Left renal pelvis (tissue), 4 donors: ENCODE measurements at regions not wholly inside any gene's neighbourhood (a gene's known extent, or its start where the extent isn't known, plus 50 kb on each side); places are given as distances from the start of the nearest gene placed in this dataset.

ENCODE experiments used
- DNase-seq, 4 donors: peaks; one replicate each; pipeline ENCODE4 v3.0.0-alpha.2; 2013; ENCODE audit warnings: low read depth in 4 of 4, low spot score in 3 of 4

DNA sequence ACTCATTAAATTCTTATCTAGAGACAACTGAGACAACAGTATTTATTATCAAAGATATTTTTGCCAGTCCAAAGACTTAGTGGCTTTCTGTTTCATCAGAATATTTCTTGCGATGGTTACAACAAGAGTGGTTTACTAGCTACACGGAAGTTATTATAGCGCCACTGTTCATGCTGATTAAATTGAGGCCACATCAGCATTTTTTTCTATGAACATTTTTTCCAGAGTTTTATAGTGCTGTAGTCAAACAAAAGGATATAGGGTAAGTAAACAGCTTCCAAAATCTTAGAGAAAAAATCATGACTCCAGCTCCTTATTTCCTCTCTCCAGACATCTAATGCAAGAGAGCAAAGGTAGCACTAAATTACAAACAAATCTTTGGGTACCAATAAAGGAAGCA, 1264.4 kb downstream of the ZPLD1 start:
- no peak for DNase-seq

DNA sequence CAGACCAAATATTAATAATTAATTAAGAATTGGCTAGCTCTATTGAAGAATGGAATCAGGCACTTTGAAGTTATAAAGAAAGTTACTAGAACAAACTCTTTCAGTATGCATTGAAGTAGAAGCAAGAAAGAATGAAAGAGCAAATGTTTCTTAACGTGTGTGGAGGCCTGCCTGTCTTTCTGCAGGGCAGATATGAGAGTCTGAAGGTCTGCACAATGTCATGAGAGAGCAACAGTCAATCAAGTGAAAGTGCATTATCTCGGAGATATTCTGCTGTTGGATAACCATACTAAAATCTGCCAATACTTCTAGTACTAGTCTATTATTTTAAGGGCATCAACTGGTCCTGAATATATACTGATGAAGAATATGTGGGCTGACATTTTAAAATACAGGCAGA, 1270.8 kb downstream of the ZPLD1 start:
- no peak for DNase-seq

DNA sequence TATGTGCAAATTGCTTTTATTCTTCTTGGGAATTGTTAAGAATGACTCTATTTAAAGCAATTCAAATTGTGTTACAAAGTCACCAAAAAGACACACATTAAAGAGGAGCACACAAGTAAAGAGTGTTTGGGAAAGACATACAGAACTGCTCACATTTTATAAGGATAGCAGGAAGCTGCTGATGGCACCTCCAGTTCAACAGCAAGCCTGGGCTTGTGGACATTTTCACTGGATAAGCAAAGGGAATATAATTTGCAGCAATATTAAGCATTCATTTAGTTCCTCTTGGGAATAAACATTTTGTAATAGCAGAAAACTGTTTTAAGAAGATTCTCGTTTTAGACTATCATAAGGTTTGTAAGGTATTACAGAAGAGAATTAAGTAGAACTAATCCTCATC, 1271.9 kb downstream of the ZPLD1 start:
- no peak for DNase-seq

DNA sequence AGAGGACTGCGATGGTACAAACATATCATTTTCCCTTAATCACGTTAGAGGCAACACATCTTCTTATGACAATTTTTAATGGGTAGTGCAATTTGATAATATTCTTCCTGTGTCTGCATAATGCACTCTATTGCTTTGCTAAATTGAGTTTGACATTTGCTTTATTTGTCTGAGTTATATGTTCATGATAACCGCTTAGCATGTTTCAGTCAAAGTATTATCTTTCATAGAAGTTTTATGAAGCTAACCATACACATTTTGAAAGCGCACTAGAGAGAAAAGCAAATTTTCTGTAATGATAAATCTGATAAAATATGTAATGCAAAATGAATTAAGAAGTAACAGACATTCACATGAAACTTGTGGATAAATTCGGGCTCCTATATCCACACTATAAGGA, 1276.9 kb downstream of the ZPLD1 start:
- DNase-seq = no peak

DNA sequence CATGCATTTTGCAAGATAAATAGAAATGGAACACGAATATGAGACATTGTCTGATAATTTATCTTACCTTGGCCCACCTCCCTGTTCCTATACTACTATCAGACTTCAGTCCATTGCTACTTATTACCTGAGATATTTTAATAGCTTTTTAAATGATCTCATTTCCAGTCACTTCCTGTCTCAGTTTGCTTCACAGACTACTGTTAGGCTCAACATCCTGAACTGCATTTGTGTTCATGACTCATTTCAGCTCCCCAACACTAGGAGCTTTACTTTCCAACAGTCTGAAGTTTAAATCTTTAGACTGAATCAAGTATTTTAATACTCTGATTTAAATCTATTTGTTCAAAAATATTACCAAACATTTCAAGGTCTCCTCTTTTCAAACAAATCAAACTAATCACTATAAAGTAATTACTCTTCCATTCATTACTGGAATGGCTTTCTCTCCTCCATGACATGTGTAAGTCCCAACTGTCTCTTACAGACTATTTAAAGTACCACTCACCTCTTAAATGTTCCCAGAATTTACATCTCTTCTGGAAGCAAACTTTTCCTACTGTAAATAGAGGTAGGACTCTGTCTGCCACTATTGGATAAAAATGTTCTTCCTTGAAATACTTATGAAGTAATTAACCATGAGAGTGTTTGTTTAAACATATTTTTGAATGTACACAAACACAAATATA, 1277.6 kb downstream of the ZPLD1 start:
- no peak for DNase-seq

DNA sequence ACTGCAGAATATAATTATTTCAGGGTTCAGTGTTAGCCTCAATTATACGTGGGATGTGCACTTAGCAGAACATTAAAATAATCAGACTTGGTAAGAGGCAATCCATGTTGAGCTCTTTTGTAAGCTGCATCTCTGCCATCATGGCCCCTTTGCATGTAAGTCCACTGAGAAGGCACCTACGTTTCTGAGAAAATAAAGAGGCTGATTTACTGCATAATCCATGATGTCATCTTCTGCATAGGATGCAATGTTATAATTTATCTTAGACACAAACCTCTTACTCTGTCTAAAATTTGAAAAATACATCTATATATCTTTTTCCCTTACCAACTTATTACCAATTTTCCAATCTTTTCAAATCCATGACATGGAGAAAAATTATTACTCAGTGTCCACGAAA, 1294.7 kb downstream of the ZPLD1 start:
- no peak for DNase-seq

DNA sequence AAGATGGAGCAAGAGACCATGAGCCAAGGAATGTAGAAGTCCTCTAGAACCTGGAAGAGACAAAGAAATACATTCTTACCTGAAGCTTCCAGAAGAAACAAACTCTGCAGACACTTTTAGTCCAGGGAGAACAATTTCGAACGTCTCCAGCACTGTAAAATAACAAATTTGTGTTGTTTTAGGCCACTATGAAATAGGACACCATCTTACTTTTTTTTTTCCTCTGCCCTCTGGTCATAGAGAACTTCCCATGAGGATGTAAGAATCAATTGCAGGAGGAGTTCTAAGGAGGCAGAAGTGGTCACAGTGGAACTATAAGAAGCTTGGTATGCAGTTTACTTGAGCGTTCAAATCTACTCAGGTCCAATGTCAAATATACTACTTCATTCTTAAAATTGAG, 1295.9 kb downstream of the ZPLD1 start:
- no peak for DNase-seq

DNA sequence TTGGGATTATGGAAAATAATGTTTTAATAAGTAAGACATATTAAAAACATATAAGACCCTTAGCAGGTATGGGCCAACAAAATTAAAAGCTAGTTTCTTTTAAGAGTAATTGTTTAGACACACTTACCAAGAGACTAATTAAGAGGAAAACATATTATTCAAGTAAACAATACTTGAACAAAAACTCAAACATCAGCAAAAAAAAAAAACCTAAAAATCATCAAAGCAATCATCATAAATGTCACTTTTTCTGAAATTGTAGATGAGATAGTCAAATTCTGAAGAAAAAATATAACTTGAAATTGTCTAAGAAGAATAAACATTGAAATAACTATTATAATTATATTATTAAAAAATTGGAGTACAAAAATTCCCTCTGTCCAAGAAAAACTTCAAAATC, 1318.2 kb downstream of the ZPLD1 start:
- DNase-seq = no peak

DNA sequence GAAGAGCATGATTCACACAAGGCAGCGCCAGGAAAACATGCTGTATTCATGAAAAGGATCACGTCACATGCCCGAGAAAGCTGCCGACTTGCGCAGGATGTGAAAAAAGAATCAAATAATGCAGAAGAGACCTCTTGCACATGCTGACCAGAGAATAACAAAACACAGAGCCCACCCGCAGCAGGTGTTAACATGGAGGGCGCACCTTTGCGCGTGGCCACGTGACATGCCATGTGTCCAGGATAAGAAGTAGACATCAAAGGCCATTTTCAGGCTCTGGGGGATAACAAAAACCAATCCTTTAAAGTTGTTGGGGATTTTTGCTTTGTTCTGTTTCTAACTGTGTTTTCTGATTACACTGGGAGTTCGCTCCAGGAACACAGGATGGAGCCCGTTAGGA, 1332.8 kb downstream of the ZPLD1 start:
- no peak for DNase-seq

DNA sequence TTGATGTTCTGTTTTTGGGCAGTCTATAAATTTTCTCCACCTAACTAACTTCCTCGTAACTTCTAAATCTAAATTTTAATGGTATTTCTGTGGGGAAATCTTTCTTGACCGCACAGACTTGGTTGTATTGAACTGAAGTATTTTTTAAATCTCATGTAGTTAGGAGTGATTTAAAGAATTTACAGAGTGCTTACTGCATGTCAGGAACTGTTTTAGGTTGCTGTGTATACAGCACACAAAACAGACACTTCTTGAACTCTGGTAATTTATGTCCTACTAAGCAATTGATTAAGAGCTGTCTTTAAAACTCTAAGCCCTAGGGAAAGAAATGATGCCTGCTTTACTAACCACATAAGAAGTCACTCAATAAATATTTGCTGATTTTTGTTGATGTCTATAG, 1350.2 kb downstream of the ZPLD1 start:
- DNase-seq = no peak

DNA sequence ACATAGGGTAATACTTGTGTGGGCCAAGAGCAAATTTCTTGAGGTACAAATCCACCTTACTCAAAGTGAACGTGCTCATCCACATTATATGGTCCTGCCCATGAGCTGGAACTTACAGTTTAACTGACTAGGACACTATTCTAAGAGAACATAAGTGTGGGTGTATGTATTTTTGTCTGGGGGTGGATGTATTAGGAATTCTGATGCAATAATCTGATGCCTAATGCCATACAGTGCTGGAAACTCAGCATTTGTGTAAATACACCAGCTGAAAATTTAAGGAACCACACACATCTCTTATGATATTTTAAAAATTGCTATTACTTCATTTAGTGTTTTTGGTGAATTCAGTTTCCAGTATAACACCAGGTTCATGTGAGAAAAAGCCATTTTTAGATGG, 1350.7 kb downstream of the ZPLD1 start:
- DNase-seq = no peak

DNA sequence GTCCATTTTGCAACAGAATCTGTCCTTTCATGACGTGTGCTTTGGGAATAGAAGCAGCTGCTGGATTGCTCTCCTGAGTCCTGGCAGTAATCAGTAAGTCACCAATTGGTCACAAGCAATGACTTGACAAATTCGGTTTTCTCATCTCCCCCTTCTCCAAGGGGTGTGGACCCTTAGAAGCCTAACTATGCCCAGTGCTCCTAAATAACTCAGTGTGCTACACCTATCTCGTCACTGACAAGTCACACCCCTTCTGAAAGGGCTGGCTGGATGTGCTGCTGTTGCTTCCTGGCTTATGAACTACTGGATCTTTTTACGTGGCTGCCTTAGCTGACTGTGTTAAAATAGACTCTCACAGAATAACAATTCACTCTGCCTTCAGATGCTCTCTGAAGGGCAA, 1351.5 kb downstream of the ZPLD1 start:
- DNase-seq = no peak

DNA sequence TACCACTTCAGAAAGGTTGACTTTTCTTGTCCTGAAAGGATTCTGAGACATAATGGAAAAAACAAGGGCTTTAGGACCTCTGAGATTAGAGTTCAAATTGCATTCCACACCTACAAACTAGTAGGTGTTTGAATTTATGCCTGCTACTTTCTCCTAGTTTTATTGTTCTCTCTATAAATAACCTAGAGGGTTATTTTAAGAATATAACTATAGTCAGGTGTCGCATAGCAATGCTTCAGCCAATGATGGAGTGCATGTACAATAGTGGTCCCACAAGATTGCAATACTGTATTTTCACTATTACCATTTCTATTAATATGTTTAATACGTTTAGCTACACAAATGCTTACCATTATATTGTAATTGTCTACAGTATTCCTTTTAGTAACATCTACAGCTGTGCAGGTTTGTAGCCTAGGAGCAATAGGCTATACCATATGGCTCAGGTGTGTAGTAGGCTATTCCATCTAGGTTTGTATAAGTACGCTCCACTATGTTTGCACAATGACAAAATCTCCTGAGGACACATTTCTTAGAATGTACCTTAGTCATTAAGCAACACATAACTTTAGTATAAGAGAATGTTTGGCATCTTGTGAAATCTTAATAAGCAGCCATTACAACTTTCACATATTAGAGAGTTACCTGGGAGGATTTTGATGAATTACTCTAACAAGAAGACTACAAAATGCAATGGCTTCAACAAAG, 1352.5 kb downstream of the ZPLD1 start:
- no peak for DNase-seq

DNA sequence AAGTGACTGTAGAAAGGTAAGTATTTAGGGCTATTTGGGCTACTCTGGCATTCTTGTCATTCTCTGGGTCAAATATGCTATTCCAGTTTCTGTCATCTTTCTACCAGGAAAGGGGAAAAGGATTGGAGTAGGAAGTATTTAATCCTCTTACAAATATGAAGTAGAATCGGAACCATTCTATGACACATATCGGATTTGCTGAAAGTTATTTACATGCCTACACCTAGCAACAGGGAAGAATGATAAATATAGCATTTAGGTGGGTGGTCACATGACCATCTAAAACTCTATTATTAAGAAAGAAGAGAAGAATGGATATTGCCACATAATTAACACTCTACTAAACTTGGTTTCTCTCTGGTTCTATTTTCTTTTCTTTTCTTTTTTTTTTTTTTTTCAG, 1353.1 kb downstream of the ZPLD1 start:
- DNase-seq = no peak

DNA sequence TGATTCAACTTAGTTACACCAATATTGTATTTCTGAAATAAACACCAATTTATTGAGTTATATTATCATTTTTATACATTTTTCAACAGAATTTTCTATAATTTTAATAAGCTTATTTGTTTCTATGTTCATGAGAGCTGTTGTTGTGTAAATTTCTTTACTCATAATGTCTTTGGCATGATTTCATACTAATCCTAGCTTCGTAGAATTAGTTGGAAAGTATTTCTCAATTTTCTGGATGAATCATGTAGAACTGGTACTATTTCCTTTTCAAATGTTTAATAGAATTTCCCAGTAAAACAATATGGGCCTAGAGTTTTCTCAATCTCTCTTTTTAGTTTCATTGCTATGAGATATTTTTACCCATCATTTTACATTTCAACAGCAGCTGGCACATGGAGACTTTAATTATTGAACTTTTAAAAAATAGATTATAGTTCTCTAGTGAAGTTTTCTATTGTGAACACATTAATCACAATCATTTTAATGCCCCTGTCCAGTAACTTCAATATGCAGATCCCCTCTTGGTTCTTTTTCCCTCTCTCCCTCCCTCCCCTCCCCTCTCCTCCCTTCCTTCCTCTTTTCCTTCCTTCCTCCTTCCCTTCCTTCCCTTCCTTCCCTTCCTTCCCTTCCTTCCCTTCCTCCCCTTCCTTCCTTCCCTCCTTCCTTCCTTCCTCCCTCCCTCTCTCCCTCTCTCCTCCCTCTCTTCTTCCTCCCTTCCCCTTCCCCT, 1357.1 kb downstream of the ZPLD1 start:
- no peak for DNase-seq

DNA sequence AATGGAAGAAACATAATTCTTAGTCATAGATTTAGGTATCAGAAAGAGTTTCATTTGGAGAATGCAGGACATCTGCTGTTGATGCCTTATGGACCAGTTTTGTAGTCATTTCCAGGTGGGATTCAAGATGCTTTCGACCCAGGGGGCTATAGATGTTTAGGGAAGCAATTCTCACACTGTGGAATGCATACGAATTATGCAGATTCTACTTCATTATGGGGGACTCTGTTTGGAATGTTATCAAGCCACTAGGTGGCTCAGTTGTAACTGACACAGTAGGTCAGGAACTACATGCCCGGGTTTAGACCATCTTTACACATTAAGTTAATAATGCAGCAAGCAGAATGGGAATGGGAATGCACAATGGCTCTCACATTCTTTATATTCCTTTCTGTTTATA, 1359.8 kb downstream of the ZPLD1 start:
- DNase-seq = no peak

DNA sequence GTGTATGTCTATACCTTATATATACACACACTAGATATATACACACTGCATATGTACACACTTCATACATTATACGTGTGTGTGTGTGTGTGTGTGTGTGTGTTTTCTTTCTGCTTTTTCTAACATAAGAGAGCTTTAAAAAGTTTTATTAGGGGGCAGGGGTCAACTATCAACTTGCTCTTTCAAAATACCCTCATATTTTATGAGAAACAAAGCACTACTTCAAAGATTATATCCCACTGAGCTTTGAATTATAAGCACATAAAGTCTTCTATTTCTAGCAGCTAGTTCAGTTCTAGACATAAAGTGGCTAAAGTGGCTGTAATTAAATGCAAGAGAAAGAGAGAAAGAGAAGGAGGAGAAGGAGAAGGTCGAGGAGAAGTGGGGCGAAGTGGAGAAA, 1361.3 kb downstream of the ZPLD1 start:
- no peak for DNase-seq

DNA sequence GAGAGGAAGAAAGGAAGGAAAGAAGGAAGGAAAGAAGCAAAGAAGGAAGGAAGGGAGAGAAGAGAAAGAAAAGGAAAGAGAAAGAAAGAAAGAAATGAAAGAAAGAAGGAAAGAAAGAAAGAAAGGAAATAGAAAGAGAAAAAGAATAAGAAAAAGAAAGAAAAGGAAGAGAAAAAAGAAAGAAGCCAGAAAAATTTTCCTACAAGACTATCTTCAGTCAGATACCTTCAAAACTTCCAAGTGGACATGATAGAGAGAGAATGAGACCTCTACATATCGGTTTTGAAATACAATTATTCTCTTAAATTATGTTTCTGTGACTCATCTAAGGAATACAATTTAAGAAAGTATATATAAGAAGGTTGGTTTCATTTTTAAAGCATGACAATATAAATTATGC, 1369.0 kb downstream of the ZPLD1 start:
- DNase-seq = no peak

DNA sequence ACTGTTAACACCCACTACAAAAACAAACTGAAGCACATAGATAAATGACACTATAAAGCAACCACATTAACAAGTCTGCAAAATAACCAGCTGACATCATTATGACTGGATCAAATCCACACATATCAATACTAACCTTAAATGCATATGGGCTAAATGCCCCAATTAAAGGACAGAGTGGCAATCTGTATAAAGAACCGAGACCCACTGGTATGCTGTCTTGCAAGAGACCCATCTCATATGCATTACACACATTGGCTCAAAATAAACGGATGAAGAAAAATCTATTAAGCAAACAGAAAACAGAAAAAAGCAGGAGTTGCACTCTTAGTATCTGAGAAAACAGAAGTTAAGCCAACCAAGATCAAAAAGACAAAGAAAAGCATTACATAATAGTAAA, 1375.4 kb downstream of the ZPLD1 start:
- DNase-seq = no peak

DNA sequence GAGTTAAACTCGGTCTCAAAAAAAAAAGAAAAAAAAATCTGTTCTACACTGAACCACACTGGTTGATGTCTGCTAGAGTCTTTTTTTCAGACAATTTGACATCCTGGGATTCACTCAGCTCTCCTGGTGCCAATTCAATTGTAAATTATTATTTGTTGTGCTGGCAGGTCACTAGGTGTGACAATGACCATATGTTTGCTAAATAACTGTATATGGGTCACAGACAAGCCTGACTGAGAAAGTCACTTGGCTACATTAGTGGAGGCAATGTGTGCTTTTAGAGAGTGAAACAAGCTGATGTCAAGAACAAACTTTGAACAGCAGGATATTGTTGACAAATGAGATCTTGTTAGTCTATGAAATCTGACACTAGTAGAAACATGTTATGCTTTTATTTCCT, 1379.1 kb downstream of the ZPLD1 start:
- DNase-seq = no peak

DNA sequence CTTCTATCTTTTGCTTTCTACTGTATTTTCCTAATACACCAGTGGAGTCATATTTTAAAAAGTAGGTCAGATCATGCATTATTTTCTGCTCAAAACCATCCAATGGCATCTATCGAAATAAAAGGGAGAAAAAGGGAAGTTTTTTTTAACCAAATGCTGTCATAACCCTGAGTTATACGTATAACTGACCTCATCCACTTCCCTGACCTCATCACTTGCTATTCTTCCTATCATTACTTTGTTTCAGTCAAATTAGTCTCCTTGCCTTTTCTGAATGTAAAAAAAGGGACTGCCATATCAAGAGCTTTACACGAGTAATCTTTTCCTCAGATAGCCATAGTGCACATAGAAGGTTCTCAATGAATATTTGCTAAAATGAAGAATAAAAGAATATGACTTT, 1383.6 kb downstream of the ZPLD1 start:
- no peak for DNase-seq

DNA sequence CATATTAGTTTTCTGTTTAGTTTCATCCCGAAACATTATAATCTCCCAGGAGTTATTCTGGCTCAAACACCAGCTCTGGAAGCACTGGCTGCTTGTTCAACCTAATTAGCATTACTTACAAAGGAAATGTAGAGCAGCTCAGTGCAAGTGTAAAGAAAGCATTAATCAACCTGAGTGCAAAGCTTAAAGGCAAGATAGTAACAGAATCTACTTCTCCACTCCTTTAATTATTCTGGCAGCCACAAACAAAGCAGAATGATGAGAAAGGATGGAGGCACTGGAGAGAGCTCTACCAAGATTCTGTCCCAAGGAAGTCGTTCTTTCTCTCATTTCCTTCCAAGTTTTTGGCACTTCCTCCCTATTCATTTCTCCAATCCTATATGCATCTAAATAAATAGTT, 1384.0 kb downstream of the ZPLD1 start:
- DNase-seq = no peak
